ENCODE measurements at regions not wholly inside any gene's neighbourhood (a gene's known extent, or its start where the extent isn't known, plus 50 kb on each side); places are given as distances from the start of the nearest gene placed in this dataset.

DNA sequence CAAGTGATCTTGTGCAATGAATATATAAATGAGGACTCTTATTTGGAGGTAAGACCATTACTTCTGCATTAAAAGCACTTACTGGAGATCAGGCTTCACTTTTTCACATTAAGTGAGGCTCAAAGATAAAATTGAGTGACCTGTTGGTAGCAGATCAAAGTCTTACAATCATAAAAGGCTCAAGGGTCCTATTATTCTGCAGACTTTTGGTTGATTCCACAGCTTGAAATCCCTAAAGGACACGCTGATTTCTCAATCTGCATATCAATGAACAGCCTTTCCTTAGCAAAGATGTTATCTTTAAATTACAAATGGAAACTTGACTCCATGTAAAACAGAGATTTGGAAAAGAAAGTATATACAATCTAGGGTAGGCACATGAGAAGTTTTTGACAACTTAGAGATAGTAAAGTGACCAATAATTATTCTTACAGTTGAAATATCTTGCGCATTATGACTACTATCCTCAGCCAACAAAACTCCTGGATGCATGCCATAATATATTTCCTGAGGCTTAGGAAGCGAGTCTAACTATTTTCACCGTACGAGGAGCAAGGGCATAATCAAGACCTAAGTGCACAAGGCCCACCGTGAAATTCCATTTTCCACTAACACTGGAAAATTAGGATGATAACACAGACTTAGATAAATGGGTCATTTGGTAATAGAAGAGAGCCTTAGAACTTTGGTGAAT lies 640.7 kb downstream of the LIG4 start:
- Mint-ChIP-seq H3K27ac (ENCODE audit: low read depth, unreplicated experiment) (no peak overlapping the region), H3K36me3 (ENCODE audit: insufficient read depth, unreplicated experiment) (no peaks in the 10 kb centered on the region), H3K4me1 (ENCODE audit: insufficient read depth, unreplicated experiment) (no peaks in the 10 kb centered on the region), H3K9me3 (ENCODE audit: unreplicated experiment) (peaks cover 53% of the 10 kb centered on the region), H3K4me3 (ENCODE audit: unreplicated experiment) (no peak overlapping the region), H3K27me3 (ENCODE audit: insufficient read depth, unreplicated experiment) (no peaks in the 10 kb centered on the region)
- BruUV-seq (replicated peaks): no TSS peak
- ChIA-PET POLR2A (no interaction called here), CTCF (no interaction called here)
- intact Hi-C loops (cut with micrococcal nuclease): no loop called here
- TF ChIP-seq, protein P1, sequence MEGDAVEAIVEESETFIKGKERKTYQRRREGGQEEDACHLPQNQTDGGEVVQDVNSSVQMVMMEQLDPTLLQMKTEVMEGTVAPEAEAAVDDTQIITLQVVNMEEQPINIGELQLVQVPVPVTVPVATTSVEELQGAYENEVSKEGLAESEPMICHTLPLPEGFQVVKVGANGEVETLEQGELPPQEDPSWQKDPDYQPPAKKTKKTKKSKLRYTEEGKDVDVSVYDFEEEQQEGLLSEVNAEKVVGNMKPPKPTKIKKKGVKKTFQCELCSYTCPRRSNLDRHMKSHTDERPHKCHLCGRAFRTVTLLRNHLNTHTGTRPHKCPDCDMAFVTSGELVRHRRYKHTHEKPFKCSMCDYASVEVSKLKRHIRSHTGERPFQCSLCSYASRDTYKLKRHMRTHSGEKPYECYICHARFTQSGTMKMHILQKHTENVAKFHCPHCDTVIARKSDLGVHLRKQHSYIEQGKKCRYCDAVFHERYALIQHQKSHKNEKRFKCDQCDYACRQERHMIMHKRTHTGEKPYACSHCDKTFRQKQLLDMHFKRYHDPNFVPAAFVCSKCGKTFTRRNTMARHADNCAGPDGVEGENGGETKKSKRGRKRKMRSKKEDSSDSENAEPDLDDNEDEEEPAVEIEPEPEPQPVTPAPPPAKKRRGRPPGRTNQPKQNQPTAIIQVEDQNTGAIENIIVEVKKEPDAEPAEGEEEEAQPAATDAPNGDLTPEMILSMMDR (IDR thresholded peaks at IDR 0.05; ENCODE audit: unreplicated experiment): no peak
- no peak for DNase-seq (ENCODE audit: unreplicated experiment)

DNA sequence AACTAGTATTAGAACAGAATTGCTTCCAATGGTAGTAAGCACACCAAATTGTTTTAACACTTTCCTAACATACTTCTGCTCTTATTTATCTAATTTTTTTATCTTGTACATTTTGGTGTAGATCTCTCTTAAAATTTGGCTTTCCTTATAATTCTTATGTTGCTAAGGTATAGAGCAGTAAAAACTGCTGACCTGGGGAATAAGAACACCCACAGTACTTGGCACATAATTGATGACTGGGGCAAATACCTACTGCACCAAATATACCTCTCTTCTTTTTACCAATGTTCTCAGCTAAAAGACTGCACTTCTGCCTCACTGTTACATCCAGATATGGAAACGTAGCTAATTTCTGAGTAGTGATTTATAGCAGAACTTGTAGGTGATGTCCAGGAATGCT lies 642.2 kb downstream of the LIG4 start:
- intact Hi-C loops (cut with micrococcal nuclease): no loop called here
- DNase-seq (ENCODE audit: unreplicated experiment): no peak
- no peaks in the 10 kb centered on the region for H3K27me3 Mint-ChIP-seq (ENCODE audit: insufficient read depth, unreplicated experiment)
- CTCF ChIA-PET: no interaction called here
- peaks cover 52% of the 10 kb centered on the region for H3K9me3 Mint-ChIP-seq (ENCODE audit: unreplicated experiment)
- no peak overlapping the region for H3K4me3 Mint-ChIP-seq (ENCODE audit: unreplicated experiment)
- no peaks in the 10 kb centered on the region for H3K4me1 Mint-ChIP-seq (ENCODE audit: insufficient read depth, unreplicated experiment)
- TF ChIP-seq, protein P1 (IDR thresholded peaks at IDR 0.05; ENCODE audit: unreplicated experiment): no peak
- POLR2A ChIA-PET: no interaction called here
- BruUV-seq (replicated peaks): no TSS peak
- no peaks in the 10 kb centered on the region for H3K36me3 Mint-ChIP-seq (ENCODE audit: insufficient read depth, unreplicated experiment)
- no peak overlapping the region for H3K27ac Mint-ChIP-seq (ENCODE audit: low read depth, unreplicated experiment)

DNA sequence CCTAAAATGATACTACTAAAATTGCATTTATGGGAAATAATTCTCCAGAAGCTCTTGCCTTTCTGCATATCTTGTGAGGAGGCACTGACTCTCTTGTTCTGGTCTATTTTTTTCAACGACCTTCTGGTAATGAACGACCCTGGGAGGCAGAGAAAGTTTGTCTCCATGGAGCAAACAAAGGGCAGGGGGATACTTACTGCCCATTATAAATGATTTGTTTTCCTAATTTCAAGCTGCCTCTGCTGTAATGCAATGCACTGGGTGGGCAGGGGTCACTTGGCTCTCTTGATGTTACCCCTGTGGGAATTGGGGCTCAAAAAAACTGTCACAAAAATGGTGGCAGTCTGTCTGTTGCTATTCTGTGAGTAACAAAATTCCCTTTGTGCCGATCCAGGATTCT lies 643.2 kb downstream of the LIG4 start:
- CTCF ChIA-PET: interaction anchor here (1.3 kb wide), 1 partner anchor 18 kb away, joined by 3 read pairs; no protein-coding TSS in a partner anchor

DNA sequence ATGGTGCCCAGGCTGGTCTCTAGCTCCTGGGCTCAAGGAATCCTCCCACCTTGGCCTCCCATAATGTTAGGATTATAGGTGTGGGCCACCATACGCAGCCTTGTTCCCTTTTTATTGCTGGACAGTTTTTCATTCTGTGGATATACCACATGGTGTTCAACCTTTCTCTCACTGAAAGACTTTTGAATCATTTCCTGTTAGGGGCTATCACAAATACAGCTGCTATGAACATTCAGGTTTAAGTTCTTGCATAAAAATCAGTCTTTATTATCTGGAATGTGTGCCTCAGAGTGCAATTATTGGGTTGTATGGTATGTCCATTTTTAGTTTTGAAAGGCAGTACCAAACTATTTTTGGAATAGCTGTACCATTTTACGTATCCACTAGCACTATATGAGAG lies 647.2 kb downstream of the LIG4 start:
- Mint-ChIP-seq H3K27me3 (ENCODE audit: insufficient read depth, unreplicated experiment) (no peaks in the 10 kb centered on the region), H3K4me3 (ENCODE audit: unreplicated experiment) (no peak overlapping the region), H3K27ac (ENCODE audit: low read depth, unreplicated experiment) (no peak overlapping the region), H3K9me3 (ENCODE audit: unreplicated experiment) (peaks cover 8% of the 10 kb centered on the region), H3K36me3 (ENCODE audit: insufficient read depth, unreplicated experiment) (no peaks in the 10 kb centered on the region), H3K4me1 (ENCODE audit: insufficient read depth, unreplicated experiment) (no peaks in the 10 kb centered on the region)
- intact Hi-C loops (cut with micrococcal nuclease): no loop called here
- no peak for DNase-seq (ENCODE audit: unreplicated experiment)
- BruUV-seq (replicated peaks): no TSS peak
- CTCF ChIA-PET: interaction anchor here (0.7 kb wide), 1 partner anchor 579 kb away, joined by 3 read pairs; no protein-coding TSS in a partner anchor
- TF ChIP-seq, protein P1 (IDR thresholded peaks at IDR 0.05; ENCODE audit: unreplicated experiment): no peak
- POLR2A ChIA-PET: no interaction called here

More for the DNA sequence above, 643.2 kb downstream of the LIG4 start:
- intact Hi-C loops (cut with micrococcal nuclease): no loop called here
- peaks cover 42% of the 10 kb centered on the region for H3K9me3 Mint-ChIP-seq (ENCODE audit: unreplicated experiment)
- DNase-seq (ENCODE audit: unreplicated experiment): no peak
- H3K27me3 Mint-ChIP-seq (ENCODE audit: insufficient read depth, unreplicated experiment): no peaks in the 10 kb centered on the region
- TF ChIP-seq, protein P1 (IDR thresholded peaks at IDR 0.05; ENCODE audit: unreplicated experiment): no peak
- BruUV-seq (replicated peaks): no TSS peak
- H3K4me1 Mint-ChIP-seq (ENCODE audit: insufficient read depth, unreplicated experiment): no peaks in the 10 kb centered on the region
- H3K27ac Mint-ChIP-seq (ENCODE audit: low read depth, unreplicated experiment): no peak overlapping the region
- H3K4me3 Mint-ChIP-seq (ENCODE audit: unreplicated experiment): no peak overlapping the region
- POLR2A ChIA-PET: no interaction called here
- no peaks in the 10 kb centered on the region for H3K36me3 Mint-ChIP-seq (ENCODE audit: insufficient read depth, unreplicated experiment)

Data from MCF 10A (cell line).